ENCODE measurements at regions not wholly inside any gene's neighbourhood (a gene's known extent, or its start where the extent isn't known, plus 50 kb on each side); places are given as distances from the start of the nearest gene placed in this dataset.

DNA sequence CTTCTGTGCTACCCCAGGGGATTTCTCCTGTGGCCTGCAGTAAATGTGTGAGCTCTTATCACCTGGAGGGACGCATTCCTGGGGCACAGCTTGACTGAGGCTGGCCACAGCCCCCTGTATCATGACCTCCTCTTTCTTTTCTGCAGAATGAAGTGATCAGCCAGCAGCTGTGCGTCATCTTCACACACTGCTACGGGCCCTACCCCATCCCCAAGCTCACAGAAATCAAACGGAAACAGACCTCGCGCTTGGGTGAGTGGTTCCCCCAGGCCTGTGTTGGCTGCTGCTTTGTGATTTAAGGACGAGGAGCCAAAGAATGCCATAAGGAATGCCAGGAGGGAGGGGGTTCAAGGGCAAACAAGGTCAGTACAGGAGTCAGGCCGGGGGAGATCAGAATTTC lies 50.5 kb upstream of the PWP1 start (continued):
- TF ChIP-seq JUND (IDR thresholded peaks at IDR 0.05; ENCODE audit: low read length) (no peak), RFX5 (IDR thresholded peaks at IDR 0.05; ENCODE audit: borderline replicate concordance, low read depth, low read length) (no peak), GABPA (IDR thresholded peaks at IDR 0.05; ENCODE audit: borderline replicate concordance, insufficient read depth, low read length) (no peak), TAF1 (IDR thresholded peaks at IDR 0.05; ENCODE audit: low read depth, low read length) (peak; percentile 59; the same call in 1 of the 2 replicates), ASH2L (IDR thresholded peaks at IDR 0.05; ENCODE audit: low read length) (no peak), FOSL1 (IDR thresholded peaks at IDR 0.05; ENCODE audit: insufficient read depth, low read depth, low read length) (no peak), ZNF274 (IDR thresholded peaks at IDR 0.05; ENCODE audit: borderline replicate concordance, extremely low read depth, low read length) (no peak), NANOG (IDR thresholded peaks at IDR 0.05; ENCODE audit: insufficient read depth, low read depth, low read length, poor library complexity, severe bottlenecking) (peak; percentile 16), SUZ12 (IDR thresholded peaks at IDR 0.05; ENCODE audit: low read length) (no peak), MAFK (IDR thresholded peaks at IDR 0.05; ENCODE audit: low read depth, low read length) (no peak), PHF8 (conservative IDR thresholded peaks at IDR 0.05; ENCODE audit: low read depth, low read length) (no peak), RBBP5 (IDR thresholded peaks at IDR 0.05; ENCODE audit: borderline replicate concordance, low read depth, low read length) (peak; percentile 91; the same call in 1 of the 2 replicates), CTBP2 (IDR thresholded peaks at IDR 0.05; ENCODE audit: borderline replicate concordance, insufficient read depth, insufficient read length, low read length) (no peak), EGR1 (IDR thresholded peaks at IDR 0.05; ENCODE audit: borderline replicate concordance, low read depth, low read length) (no peak), SRF (IDR thresholded peaks at IDR 0.05; ENCODE audit: low read depth, low read length) (no peak), E2F6 (IDR thresholded peaks at IDR 0.05) (peak; percentile 51), CBX8 (IDR thresholded peaks at IDR 0.05; ENCODE audit: borderline replicate concordance, low read depth, low read length) (no peak), CHD2 (IDR thresholded peaks at IDR 0.05; ENCODE audit: low read length) (no peak), ATF3 (IDR thresholded peaks at IDR 0.05; ENCODE audit: insufficient read depth, low read depth, low read length) (no peak), POLR2AphosphoS5 (IDR thresholded peaks at IDR 0.05; ENCODE audit: low read depth, low read length) (peak; percentile 65), POLR2A (IDR thresholded peaks at IDR 0.05; ENCODE audit: control extremely low read depth in 1 of 2, low read depth in 2 of 2, low read length in 2 of 2) (peak; percentile 56 to 83), CEBPB (IDR thresholded peaks at IDR 0.05; ENCODE audit: low read depth, low read length) (no peak), BACH1 (IDR thresholded peaks at IDR 0.05; ENCODE audit: low read length) (no peak)
- TF ChIP-seq, protein P1, sequence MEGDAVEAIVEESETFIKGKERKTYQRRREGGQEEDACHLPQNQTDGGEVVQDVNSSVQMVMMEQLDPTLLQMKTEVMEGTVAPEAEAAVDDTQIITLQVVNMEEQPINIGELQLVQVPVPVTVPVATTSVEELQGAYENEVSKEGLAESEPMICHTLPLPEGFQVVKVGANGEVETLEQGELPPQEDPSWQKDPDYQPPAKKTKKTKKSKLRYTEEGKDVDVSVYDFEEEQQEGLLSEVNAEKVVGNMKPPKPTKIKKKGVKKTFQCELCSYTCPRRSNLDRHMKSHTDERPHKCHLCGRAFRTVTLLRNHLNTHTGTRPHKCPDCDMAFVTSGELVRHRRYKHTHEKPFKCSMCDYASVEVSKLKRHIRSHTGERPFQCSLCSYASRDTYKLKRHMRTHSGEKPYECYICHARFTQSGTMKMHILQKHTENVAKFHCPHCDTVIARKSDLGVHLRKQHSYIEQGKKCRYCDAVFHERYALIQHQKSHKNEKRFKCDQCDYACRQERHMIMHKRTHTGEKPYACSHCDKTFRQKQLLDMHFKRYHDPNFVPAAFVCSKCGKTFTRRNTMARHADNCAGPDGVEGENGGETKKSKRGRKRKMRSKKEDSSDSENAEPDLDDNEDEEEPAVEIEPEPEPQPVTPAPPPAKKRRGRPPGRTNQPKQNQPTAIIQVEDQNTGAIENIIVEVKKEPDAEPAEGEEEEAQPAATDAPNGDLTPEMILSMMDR (IDR thresholded peaks at IDR 0.05; ENCODE audit: control extremely low read depth in 1 of 3, insufficient read depth in 1 of 3, low read depth in 1 of 3, low read length in 3 of 3): no peak

Measured in H1 (cell line).